GM12865 (cell line): ENCODE measurements at regions not wholly inside any gene's neighbourhood (a gene's known extent, or its start where the extent isn't known, plus 50 kb on each side); places are given as distances from the start of the nearest gene placed in this dataset.

ENCODE experiments used
- DNase-seq: peaks from one replicate; pipeline ENCODE4 v3.0.0; 2010; ENCODE audit warnings: low read depth
- H3K4me3 ChIP-seq: 2 replicates; pipeline ENCODE4 v1.5.1; 2011; ENCODE audit warnings: mild to moderate bottlenecking, low read depth, low read length, control low read depth
- TF ChIP-seq, protein P1 (sequence below): IDR thresholded peaks from 2 replicates; pipeline ENCODE4 v1.5.1; 2011; ENCODE audit warnings: low read length, control low read depth, low read depth, inconsistent platforms; ENCODE audit not compliant: insufficient read depth; ENCODE audit errors: missing control alignments

DNA sequence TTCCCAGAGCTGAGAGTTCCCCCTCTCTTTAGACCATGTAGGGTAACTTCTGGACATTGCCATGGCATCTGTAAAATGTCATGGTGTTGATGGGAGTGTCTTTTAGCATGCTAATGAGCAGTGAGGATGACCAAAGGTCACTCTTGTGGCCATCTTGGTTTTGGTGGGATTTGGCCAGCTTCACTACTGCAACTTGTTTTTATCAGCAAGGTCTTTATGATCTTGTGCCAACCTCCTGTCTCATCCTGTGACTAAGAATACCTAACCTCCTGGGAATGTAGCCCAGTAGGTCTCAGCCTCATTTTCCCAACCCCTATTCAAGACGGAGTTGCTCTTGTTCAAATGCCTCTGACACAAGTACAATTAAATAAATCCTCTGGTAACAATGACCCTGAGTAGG is 244.4 kb downstream of the NEDD1 start:
- no peak overlapping the region for H3K4me3 ChIP-seq
- no peak for DNase-seq
- TF ChIP-seq, protein P1, sequence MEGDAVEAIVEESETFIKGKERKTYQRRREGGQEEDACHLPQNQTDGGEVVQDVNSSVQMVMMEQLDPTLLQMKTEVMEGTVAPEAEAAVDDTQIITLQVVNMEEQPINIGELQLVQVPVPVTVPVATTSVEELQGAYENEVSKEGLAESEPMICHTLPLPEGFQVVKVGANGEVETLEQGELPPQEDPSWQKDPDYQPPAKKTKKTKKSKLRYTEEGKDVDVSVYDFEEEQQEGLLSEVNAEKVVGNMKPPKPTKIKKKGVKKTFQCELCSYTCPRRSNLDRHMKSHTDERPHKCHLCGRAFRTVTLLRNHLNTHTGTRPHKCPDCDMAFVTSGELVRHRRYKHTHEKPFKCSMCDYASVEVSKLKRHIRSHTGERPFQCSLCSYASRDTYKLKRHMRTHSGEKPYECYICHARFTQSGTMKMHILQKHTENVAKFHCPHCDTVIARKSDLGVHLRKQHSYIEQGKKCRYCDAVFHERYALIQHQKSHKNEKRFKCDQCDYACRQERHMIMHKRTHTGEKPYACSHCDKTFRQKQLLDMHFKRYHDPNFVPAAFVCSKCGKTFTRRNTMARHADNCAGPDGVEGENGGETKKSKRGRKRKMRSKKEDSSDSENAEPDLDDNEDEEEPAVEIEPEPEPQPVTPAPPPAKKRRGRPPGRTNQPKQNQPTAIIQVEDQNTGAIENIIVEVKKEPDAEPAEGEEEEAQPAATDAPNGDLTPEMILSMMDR: no peak

DNA sequence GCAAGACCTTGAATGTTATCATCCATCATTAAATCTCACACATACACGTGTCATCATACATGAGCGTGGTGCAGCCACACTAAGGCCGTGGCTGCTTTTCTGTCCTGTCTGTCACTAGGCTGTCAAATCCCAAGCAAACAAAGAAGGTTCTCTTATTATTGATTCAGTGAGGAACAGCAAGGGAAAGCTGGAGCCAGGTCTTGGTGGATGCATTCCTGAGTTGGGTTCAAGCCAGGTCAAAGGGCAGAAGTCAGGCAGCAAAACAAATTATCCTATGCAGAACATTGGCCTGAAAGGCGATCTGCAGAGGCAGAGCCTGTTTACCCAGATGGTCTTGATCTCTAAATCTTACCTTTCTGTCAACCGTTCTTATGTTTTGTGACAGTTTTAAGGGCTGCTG is 252.3 kb downstream of the NEDD1 start:
- H3K4me3 ChIP-seq: no peak overlapping the region
- no peak for DNase-seq
- TF ChIP-seq, protein P1: no peak

DNA sequence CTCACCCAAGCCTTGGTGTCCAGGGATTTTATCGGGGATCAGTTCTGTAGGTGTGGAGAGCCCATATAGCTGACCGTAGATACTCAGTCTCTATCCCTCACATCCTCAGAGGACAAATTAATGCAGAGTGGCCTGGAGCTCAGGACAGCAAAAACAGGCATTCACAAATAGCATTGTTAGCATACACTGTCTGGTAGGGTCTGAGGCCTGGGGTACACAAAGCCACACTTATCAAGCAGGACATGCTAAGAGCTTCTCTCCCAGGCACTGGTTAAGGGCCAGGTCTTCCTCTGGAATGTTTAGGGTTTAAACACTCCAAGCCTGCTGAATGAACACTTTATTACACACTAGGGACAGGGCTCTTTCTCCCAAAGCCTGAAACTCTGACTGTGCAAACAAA is 253.2 kb downstream of the NEDD1 start:
- TF ChIP-seq, protein P1: no peak
- H3K4me3 ChIP-seq: no peak overlapping the region
- DNase-seq: no peak

DNA sequence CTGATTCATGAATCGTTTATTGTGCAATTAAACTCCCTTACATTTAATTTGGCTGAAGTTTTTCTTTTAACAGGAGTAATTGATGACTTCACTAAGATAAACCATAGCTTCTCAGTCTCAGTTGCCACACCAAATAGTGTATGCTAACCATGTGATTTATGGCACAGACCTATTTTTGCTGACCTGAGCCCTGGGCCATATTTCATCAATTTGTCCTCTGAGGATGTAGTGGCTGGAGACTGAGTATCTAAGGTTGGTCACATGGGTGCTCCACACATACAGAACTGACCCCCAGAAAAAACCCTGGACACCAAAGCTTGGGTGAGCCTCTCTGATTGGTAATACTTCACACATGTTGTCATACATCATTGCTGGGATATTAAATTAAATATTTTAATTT is 255.1 kb downstream of the NEDD1 start:
- DNase-seq: no peak
- TF ChIP-seq, protein P1: no peak
- H3K4me3 ChIP-seq: no peak overlapping the region

DNA sequence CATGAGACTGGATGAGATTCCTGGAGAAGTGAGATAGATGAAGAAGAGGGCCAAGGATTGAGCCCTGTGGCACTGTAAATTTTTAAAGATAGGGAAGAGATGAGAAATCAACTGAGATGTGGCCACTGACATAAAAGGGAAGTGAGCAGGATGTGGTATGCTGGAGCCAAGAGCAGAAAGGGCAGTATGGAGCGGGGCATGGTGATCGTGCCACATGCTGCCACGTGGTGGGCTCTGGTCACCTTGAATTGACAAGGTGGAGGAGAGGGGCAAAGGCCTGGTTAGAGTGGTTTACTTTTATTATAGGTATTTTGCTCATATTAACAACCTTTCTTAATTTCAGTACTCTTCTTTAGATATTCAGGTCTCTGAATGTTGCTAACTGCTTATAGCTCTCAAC is 257.9 kb downstream of the NEDD1 start:
- DNase-seq: no peak

DNA sequence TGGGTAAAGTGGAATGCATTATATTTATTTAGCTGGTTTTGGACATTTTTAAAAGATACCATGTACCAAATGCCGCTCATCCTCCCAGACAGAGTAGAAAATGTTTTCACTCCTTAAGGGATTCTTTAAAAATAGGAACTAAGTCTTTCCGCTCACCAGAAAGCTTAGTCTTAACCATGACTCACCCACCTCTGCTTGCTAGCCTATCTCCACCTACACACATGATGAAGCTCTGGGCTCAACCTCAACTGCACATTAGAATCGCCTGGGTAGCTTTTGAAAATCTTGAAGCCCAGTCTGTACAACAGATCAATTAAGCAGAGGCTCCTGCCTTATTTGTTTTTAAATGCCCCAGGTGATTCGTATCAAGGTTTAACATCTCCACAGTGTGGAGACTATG is 260.5 kb downstream of the NEDD1 start:
- DNase-seq: no peak
- TF ChIP-seq, protein P1: no peak
- no peak overlapping the region for H3K4me3 ChIP-seq

More for the DNA sequence above, 257.9 kb downstream of the NEDD1 start:
- TF ChIP-seq, protein P1: no peak
- no peak overlapping the region for H3K4me3 ChIP-seq

DNA sequence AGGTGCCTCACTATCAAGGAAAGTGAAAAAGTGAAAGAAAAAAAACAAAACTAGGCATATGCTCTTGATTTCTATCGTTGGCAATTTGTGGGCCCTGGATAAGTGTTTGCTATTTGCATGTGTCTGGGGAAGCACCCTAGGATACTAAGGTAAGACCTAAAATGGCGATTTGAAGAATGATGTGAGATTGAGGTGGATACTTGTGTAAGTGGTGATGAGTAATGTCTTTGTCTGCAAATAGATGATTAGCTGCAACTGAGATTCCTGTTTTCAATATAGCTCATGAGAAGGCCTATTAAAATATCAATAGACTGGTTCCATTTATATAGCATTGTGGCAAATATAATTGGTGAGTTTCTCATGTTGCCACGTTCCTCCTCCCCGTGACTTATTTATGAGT is 261.7 kb downstream of the NEDD1 start:
- peak; percentile 30 for DNase-seq
- H3K4me3 ChIP-seq: no peak overlapping the region
- TF ChIP-seq, protein P1: no peak
